ENCODE measurements at regions not wholly inside any gene's neighbourhood (a gene's known extent, or its start where the extent isn't known, plus 50 kb on each side); places are given as distances from the start of the nearest gene placed in this dataset.

GRCh38 chr20:10771435-10772140, 97.8 kb upstream of the JAG1 start (continued):
- TF ChIP-seq PAX8 (IDR thresholded peaks at IDR 0.05) (no peak), ZNF592 (IDR thresholded peaks at IDR 0.05) (no peak), MYB (IDR thresholded peaks at IDR 0.05; ENCODE audit: borderline replicate concordance, low read depth, low read length) (no peak), LARP7 (IDR thresholded peaks at IDR 0.05) (no peak), MEF2B (IDR thresholded peaks at IDR 0.05; ENCODE audit: partially characterized antibody, poor library complexity, severe bottlenecking) (no peak), E2F4 (IDR thresholded peaks at IDR 0.05; ENCODE audit: low read depth, low read length) (no peak), SMARCA5 (IDR thresholded peaks at IDR 0.05) (no peak), ZNF24 (IDR thresholded peaks at IDR 0.05) (no peak), ZBTB33 (IDR thresholded peaks at IDR 0.05) (no peak)

All from GM12878 (cell line).